Natural killer cell (primary cell): ENCODE measurements at regions not wholly inside any gene's neighbourhood (a gene's known extent, or its start where the extent isn't known, plus 50 kb on each side); places are given as distances from the start of the nearest gene placed in this dataset.
A peak's percentile ranks its signal among the peaks of the same experiment; 100 is the strongest.
"Not testable (repeated sequence)": the region's sequence is repeated elsewhere in the genome, so short reads cannot be mapped to it uniquely, and the experiment has no call there.

ENCODE experiments used
- ATAC-seq, 3 donors: fragments of 150-1000 bp in 2 of 3; fragments of 200-7000 bp in 1 of 3; cut with Tn5 transposase; 1 replicate in 1 of 3; 2 replicates in 2 of 3; pipeline ENCODE4 v1.10.0; 2021; ENCODE audit warnings: mild to moderate bottlenecking in 2 of 3, moderate library complexity in 2 of 3
- DNase-seq, 2 donors: peaks; one replicate each; pipeline versions ENCODE4 v3.0.0 to v3.0.0-alpha.2; 2013 to 2021; ENCODE audit warnings: mixed read lengths in 1 of 2
- H3K27ac ChIP-seq: one replicate; pipeline ENCODE4 v1.5.1; 2013; ENCODE audit warnings: mild to moderate bottlenecking, low read length
- H3K27me3 ChIP-seq: one replicate; pipeline ENCODE4 v1.6.1; 2013; ENCODE audit warnings: low read length; ENCODE audit not compliant: control insufficient read depth, insufficient read depth
- H3K36me3 ChIP-seq: one replicate; pipeline ENCODE4 v1.6.1; 2013; ENCODE audit warnings: low read length; ENCODE audit not compliant: control insufficient read depth, insufficient read depth
- H3K4me1 ChIP-seq: one replicate; pipeline ENCODE4 v1.6.1; 2013; ENCODE audit warnings: low read length; ENCODE audit not compliant: control insufficient read depth, insufficient read depth
- H3K4me3 ChIP-seq: one replicate; pipeline ENCODE4 v1.5.1; 2013; ENCODE audit warnings: low read length
- H3K9me3 ChIP-seq: one replicate; pipeline ENCODE4 v1.6.1; 2013; ENCODE audit warnings: low read length; ENCODE audit not compliant: control insufficient read depth, insufficient read depth
- H3K27ac Mint-ChIP-seq, 2 donors: one replicate each; pipeline ENCODE4 v1.8.0; 2022; ENCODE audit warnings: mild to moderate bottlenecking in 2 of 2, mixed read lengths in 2 of 2, moderate library complexity in 1 of 2
- H3K27me3 Mint-ChIP-seq, 2 donors: one replicate each; pipeline ENCODE4 v1.8.0; 2022; ENCODE audit warnings: low read depth in 2 of 2, mixed read lengths in 2 of 2
- H3K36me3 Mint-ChIP-seq: one replicate; pipeline ENCODE4 v1.8.0; 2022; ENCODE audit warnings: mixed read lengths
- H3K4me1 Mint-ChIP-seq, 2 donors: one replicate each; pipeline ENCODE4 v1.8.0; 2022; ENCODE audit warnings: mixed read lengths in 2 of 2
- H3K4me3 Mint-ChIP-seq: one replicate; pipeline ENCODE4 v1.8.0; 2022; ENCODE audit warnings: mild to moderate bottlenecking, moderate library complexity, mixed read lengths
- H3K9me3 Mint-ChIP-seq, 2 donors: one replicate each; pipeline ENCODE4 v1.8.0; 2022; ENCODE audit warnings: mixed read lengths in 2 of 2
- WGBS: methylation state at CpG from one replicate; pipeline ENCODE4 v1.1.7; 2013; ENCODE audit warnings: missing lambda C conversion rate; ENCODE audit not compliant: insufficient coverage; 5-methylcytosine and 5-hydroxymethylcytosine counted together
- intact Hi-C: fragments of 100-400 bp; cut with micrococcal nuclease; formaldehyde crosslinking; loops from one replicate; pipeline ENCODE4 v1.14.2; 2022

GRCh38 chr16:15247971-15248370, 130.1 kb downstream of the NPIPA5 start:
- H3K27me3 ChIP-seq, H3K9me3 Mint-ChIP-seq, H3K36me3 ChIP-seq, DNase-seq, H3K4me1 Mint-ChIP-seq, intact Hi-C loops, H3K4me1 ChIP-seq, H3K9me3 ChIP-seq, ATAC-seq, H3K4me3 Mint-ChIP-seq, H3K27ac ChIP-seq, H3K27ac Mint-ChIP-seq, H3K4me3 ChIP-seq, H3K36me3 Mint-ChIP-seq, H3K27me3 Mint-ChIP-seq: not testable (repeated sequence)
- no CpG with 5 or more reads among the region's 2 CpGs for whole genome bisulfite sequencing

GRCh38 chr16:15236674-15237323, 141.3 kb downstream of the NPIPA5 start:
- H3K27ac ChIP-seq, DNase-seq, H3K9me3 ChIP-seq, H3K4me1 Mint-ChIP-seq, H3K4me3 ChIP-seq, H3K27ac Mint-ChIP-seq, H3K4me3 Mint-ChIP-seq, intact Hi-C loops, H3K36me3 ChIP-seq, H3K4me1 ChIP-seq, H3K36me3 Mint-ChIP-seq, H3K9me3 Mint-ChIP-seq, H3K27me3 ChIP-seq, H3K27me3 Mint-ChIP-seq: not testable (repeated sequence)
- peak in 1 of 3 donors; percentile 25 for ATAC-seq
- 88% methylated on average over 2 of the region's 3 CpGs for WGBS

GRCh38 chr16:15235140-15235539, 141.1 kb upstream of the RRN3 start:
- H3K9me3 ChIP-seq, H3K27me3 ChIP-seq, H3K27me3 Mint-ChIP-seq, H3K36me3 ChIP-seq, H3K9me3 Mint-ChIP-seq, H3K4me1 Mint-ChIP-seq, H3K4me3 ChIP-seq, H3K27ac ChIP-seq, ATAC-seq, H3K36me3 Mint-ChIP-seq, H3K4me3 Mint-ChIP-seq, DNase-seq, H3K27ac Mint-ChIP-seq, intact Hi-C loops, H3K4me1 ChIP-seq: not testable (repeated sequence)
- WGBS = no CpG with 5 or more reads among the region's 5 CpGs

GRCh38 chr16:15234702-15235101, 140.6 kb upstream of the RRN3 start:
- ATAC-seq, DNase-seq, intact Hi-C loops, H3K27ac Mint-ChIP-seq, H3K27ac ChIP-seq, H3K36me3 ChIP-seq, H3K27me3 Mint-ChIP-seq, H3K4me1 ChIP-seq, H3K4me3 ChIP-seq, H3K36me3 Mint-ChIP-seq, H3K9me3 ChIP-seq, H3K9me3 Mint-ChIP-seq, H3K4me3 Mint-ChIP-seq, H3K27me3 ChIP-seq, H3K4me1 Mint-ChIP-seq: not testable (repeated sequence)
- WGBS = no CpG with 5 or more reads among the region's 9 CpGs

- intact Hi-C loops, H3K27ac Mint-ChIP-seq, H3K4me1 ChIP-seq, H3K27ac ChIP-seq, ATAC-seq, H3K9me3 Mint-ChIP-seq, H3K27me3 Mint-ChIP-seq, DNase-seq, H3K36me3 ChIP-seq, H3K4me3 ChIP-seq, H3K4me3 Mint-ChIP-seq, H3K36me3 Mint-ChIP-seq, H3K4me1 Mint-ChIP-seq, H3K9me3 ChIP-seq, H3K27me3 ChIP-seq: not testable (repeated sequence)
- WGBS = no CpG with 5 or more reads among the region's 5 CpGs
These were observed 136.4 kb upstream of the RRN3 start for GRCh38 chr16:15230432-15230831.

DNA sequence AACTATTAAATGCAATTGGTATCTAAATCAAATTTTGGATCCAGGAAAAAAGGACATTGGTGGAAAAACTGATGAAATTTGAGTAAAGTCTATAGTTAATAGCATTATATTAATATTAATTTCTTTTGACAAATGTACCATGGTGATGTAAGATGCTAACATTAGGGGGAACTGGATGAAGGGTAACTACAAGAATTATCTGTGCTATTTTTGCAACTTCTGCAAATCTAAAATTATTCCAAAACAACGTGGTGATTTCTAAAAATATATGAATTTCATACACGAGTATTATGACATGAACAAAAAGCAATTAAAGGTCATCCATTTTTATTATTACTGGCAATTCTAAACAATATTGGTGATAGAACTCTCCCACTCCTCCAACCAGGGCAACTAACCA, 135.6 kb upstream of the RRN3 start:
- WGBS = no CpG with 5 or more reads among the region's 2 CpGs
- ATAC-seq, H3K9me3 ChIP-seq, H3K36me3 Mint-ChIP-seq, H3K4me3 ChIP-seq, DNase-seq, H3K9me3 Mint-ChIP-seq, H3K4me3 Mint-ChIP-seq, H3K4me1 Mint-ChIP-seq, H3K27me3 ChIP-seq, H3K4me1 ChIP-seq, H3K27ac Mint-ChIP-seq, H3K27ac ChIP-seq, H3K27me3 Mint-ChIP-seq, H3K36me3 ChIP-seq, intact Hi-C loops: not testable (repeated sequence)

- H3K36me3 Mint-ChIP-seq, H3K9me3 Mint-ChIP-seq, H3K4me3 ChIP-seq, DNase-seq, H3K27me3 ChIP-seq, ATAC-seq, H3K27ac Mint-ChIP-seq, H3K9me3 ChIP-seq, H3K4me3 Mint-ChIP-seq, H3K36me3 ChIP-seq, H3K4me1 Mint-ChIP-seq, H3K27ac ChIP-seq, H3K4me1 ChIP-seq, intact Hi-C loops, H3K27me3 Mint-ChIP-seq: not testable (repeated sequence)
- no CpG with 5 or more reads among the region's 1 CpG for WGBS
These were observed 130.6 kb upstream of the RRN3 start for GRCh38 chr16:15224651-15225050.

DNA sequence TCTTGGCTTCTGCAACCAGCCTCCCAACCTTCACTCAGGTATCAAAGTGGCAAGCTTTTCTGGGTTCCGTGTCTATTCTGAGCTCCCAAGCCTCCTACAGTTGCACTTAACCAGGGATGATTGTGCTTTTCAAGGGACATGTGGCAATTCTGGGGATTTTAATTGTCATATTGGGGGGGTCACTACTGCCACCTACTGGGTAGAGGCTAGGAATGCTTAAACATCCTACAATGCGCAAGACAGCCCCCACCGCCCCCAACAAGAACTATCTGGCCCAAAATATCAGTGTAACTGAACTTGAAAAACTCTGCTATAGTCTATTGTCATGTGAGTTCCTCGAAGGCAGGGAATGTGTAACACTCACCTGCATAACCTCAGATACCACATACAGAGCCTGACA, 129.3 kb upstream of the RRN3 start:
- H3K27me3 ChIP-seq, H3K36me3 ChIP-seq, H3K4me3 Mint-ChIP-seq, H3K4me1 ChIP-seq, H3K9me3 ChIP-seq, H3K27ac Mint-ChIP-seq, H3K9me3 Mint-ChIP-seq, H3K27ac ChIP-seq, intact Hi-C loops, ATAC-seq, H3K4me3 ChIP-seq, H3K27me3 Mint-ChIP-seq, H3K36me3 Mint-ChIP-seq, DNase-seq, H3K4me1 Mint-ChIP-seq: not testable (repeated sequence)
- no CpG with 5 or more reads among the region's 4 CpGs for WGBS
